ENCODE measurements at regions not wholly inside any gene's neighbourhood (a gene's known extent, or its start where the extent isn't known, plus 50 kb on each side); places are given as distances from the start of the nearest gene placed in this dataset.

- TF ChIP-seq CTCF (IDR thresholded peaks at IDR 0.05 in 8 of 11, conservative IDR thresholded peaks at IDR 0.05 in 3 of 11), result no peak
- no peak for TF ChIP-seq POLR2A (IDR thresholded peaks at IDR 0.05)
These were observed 79.9 kb downstream of the ADRA2A start for GRCh38 chr10:111156754-111157153.

Data from spleen (tissue), 7 donors.